K562 (cell line): ENCODE measurements at regions not wholly inside any gene's neighbourhood (a gene's known extent, or its start where the extent isn't known, plus 50 kb on each side); places are given as distances from the start of the nearest gene placed in this dataset.

Experiments used
- ATAC-seq: fragments of 200-7000 bp; cut with Tn5 transposase; 3 replicates; pipeline ENCODE4 v1.9.1; 2020; ENCODE audit warnings: moderate library complexity
- BruUV-seq: library from RNA; stranded (reverse); fragments of 400-500 nt; replicated peaks from 2 replicates; lab custom pipeline; 2021; lab: Mats Ljungman, UMichigan
- CTCF ChIA-PET: fragments of 300-600 bp; formaldehyde crosslinking; extraction: SDS; loops from one replicate; lab custom pipeline; 2021; ENCODE audit warnings: low intra/inter-chr PET ratio; lab: Yijun Ruan, JAX
- POLR2A ChIA-PET: fragments of 300-600, 350-650 bp; sonication (Branson Sonifier 250); formaldehyde crosslinking; extraction: SDS; loops from one replicate; lab custom pipeline; 2021; ENCODE audit warnings: antibody characterized with exemption, inconsistent platforms; lab: Yijun Ruan, JAX
- DNase-seq, 4 experiments: peaks; one replicate each; pipeline versions ENCODE4 v3.0.0 to v3.0.0-alpha.2; 2011 to 2018; ENCODE audit warnings: low spot score in 3 of 4, mixed read lengths in 3 of 4; ENCODE audit errors: extremely low read depth in 1 of 4
- FAIRE-seq: peaks from 2 replicates; lab custom pipeline; 2011; peaks lifted over from hg19 to GRCh38; lab: Jason Lieb, UNC
- H2AFZ ChIP-seq: 2 replicates; pipeline ENCODE4 v1.6.0; 2011; ENCODE audit warnings: low read depth, low read length, control low read depth, inconsistent platforms
- H3K27ac ChIP-seq: fragments of 200-600 bp; 3 replicates; pipeline ENCODE4 v1.8.0; 2011; ENCODE audit warnings: low read depth, mild to moderate bottlenecking, control low read depth, inconsistent platforms, low read length, moderate library complexity, mixed read lengths; ENCODE audit errors: extremely low read depth
- H3K27me3 ChIP-seq, 2 experiments: fragments of 300-600 bp in 1 of 2; 2 replicates in 1 of 2; 3 replicates in 1 of 2; pipeline versions ENCODE4 v1.6.0 to v1.8.0; 2011; ENCODE audit warnings: inconsistent platforms in 2 of 2, low read length in 2 of 2, mild to moderate bottlenecking in 1 of 2, mixed read lengths in 1 of 2, moderate library complexity in 1 of 2; ENCODE audit not compliant: control insufficient read depth in 2 of 2, insufficient read depth in 2 of 2
- H3K36me3 ChIP-seq: fragments of 300-600 bp; 3 replicates; pipeline ENCODE4 v1.8.0; 2011; ENCODE audit warnings: mild to moderate bottlenecking, low read length, inconsistent platforms; ENCODE audit not compliant: control insufficient read depth, insufficient read depth
- H3K4me1 ChIP-seq, 2 experiments: fragments of 200-600 bp in 1 of 2; replicated peaks in 1 of 2; 2 replicates in 1 of 2; 3 replicates in 1 of 2; pipeline versions ENCODE4 v1.5.1 to v1.8.0; 2011; ENCODE audit warnings: inconsistent platforms in 2 of 2, low read length in 2 of 2, mild to moderate bottlenecking in 1 of 2, mixed read lengths in 1 of 2, moderate library complexity in 1 of 2; ENCODE audit not compliant: control insufficient read depth in 2 of 2, insufficient read depth in 2 of 2
- H3K4me2 ChIP-seq: 2 replicates; pipeline ENCODE4 v1.6.1; 2011; ENCODE audit warnings: low read length, control low read depth, inconsistent platforms, mixed read lengths; ENCODE audit not compliant: insufficient read depth
- H3K4me3 ChIP-seq: fragments of 200-600 bp; sonication (generic), shearing (Covaris generic); 2 replicates; pipeline ENCODE4 v1.5.1; 2016; ENCODE audit warnings: control low read depth, inconsistent platforms
- H3K79me2 ChIP-seq: fragments of 200-600 bp; 3 replicates; pipeline ENCODE4 v1.8.0; 2011; ENCODE audit warnings: low read length, inconsistent platforms; ENCODE audit not compliant: control insufficient read depth, insufficient read depth
- H3K9ac ChIP-seq, 2 experiments: 2 replicates each; pipeline versions ENCODE4 v1.6.0 to v1.6.1; 2011; ENCODE audit warnings: low read depth in 2 of 2, low read length in 2 of 2, control low read depth in 1 of 2, inconsistent platforms in 1 of 2, mild to moderate bottlenecking in 1 of 2, mixed read lengths in 1 of 2; ENCODE audit not compliant: insufficient read depth in 1 of 2
- H3K9me1 ChIP-seq: one replicate; pipeline ENCODE4 v1.6.0; 2011; ENCODE audit warnings: inconsistent platforms, mild to moderate bottlenecking, low read length, moderate library complexity; ENCODE audit not compliant: control insufficient read depth, insufficient read depth
- H3K9me3 ChIP-seq: replicated peaks from 2 replicates; pipeline ENCODE4 v1.5.1; 2011; ENCODE audit warnings: low read depth, low read length, inconsistent platforms; ENCODE audit not compliant: control insufficient read depth, insufficient read depth
- H4K20me1 ChIP-seq: replicated peaks from 2 replicates; pipeline ENCODE4 v1.6.1; 2011; ENCODE audit warnings: low read length, inconsistent platforms, mixed read lengths; ENCODE audit not compliant: control insufficient read depth, insufficient read depth
- ARID3B ChIP-seq: fragments of 250-450 bp; sonication (Bioruptor Pico); IDR thresholded peaks from 2 replicates; pipeline ENCODE4 v1.4.0; 2020; ENCODE audit warnings: borderline replicate concordance
- CSDE1 ChIP-seq, 2 experiments: fragments of 450-650 bp; IDR thresholded peaks; 2 replicates each; pipeline ENCODE4 v1.6.1; 2016; ENCODE audit warnings: mild to moderate bottlenecking in 1 of 2
- DIDO1 ChIP-seq: fragments of 450-650 bp; IDR thresholded peaks from 2 replicates; pipeline ENCODE4 v1.6.1; 2016; ENCODE audit warnings: low read depth, missing biosample characterization, missing genetic modification characterization
- HNRNPK ChIP-seq: fragments of 200-400 bp; formaldehyde crosslinking; IDR thresholded peaks from one replicate; pipeline ENCODE4 v1.6.1; 2018; ENCODE audit warnings: mild to moderate bottlenecking, low read depth, low read length; ENCODE audit not compliant: poor library complexity, severe bottlenecking
- MLX ChIP-seq, 2 experiments: fragments of 450-650 bp in 1 of 2; sonication (generic) in 1 of 2; formaldehyde crosslinking; conservative IDR thresholded peaks; 2 replicates each; pipeline versions ENCODE4 v1.4.0 to v1.8.1; 2020 to 2022; ENCODE audit warnings: mild to moderate bottlenecking in 1 of 2, missing genetic modification reagents in 1 of 2
- NFIC ChIP-seq: fragments of 450-650 bp; IDR thresholded peaks from 2 replicates; pipeline ENCODE4 v1.6.1; 2017; ENCODE audit warnings: mild to moderate bottlenecking, inconsistent platforms
- POLR2AphosphoS2 ChIP-seq: IDR thresholded peaks from 2 replicates; pipeline ENCODE4 v1.6.1; 2012; ENCODE audit warnings: low read length, improper control_type of control experiment
- RUNX1 ChIP-seq: sonication (generic); IDR thresholded peaks from 2 replicates; pipeline ENCODE4 v1.6.1; 2016; ENCODE audit warnings: antibody characterized with exemption, low read depth
- SMARCC2 ChIP-seq: fragments of 450-650 bp; IDR thresholded peaks from 2 replicates; pipeline ENCODE4 v1.6.1; 2017; ENCODE audit warnings: antibody characterized with exemption, moderate library complexity, mild to moderate bottlenecking, low read depth
- ZFP1 ChIP-seq: fragments of 450-650 bp; formaldehyde crosslinking; IDR thresholded peaks from 2 replicates; pipeline ENCODE4 v1.4.0; 2020; ENCODE audit warnings: mild to moderate bottlenecking, mixed read lengths
- ZSCAN32 ChIP-seq: fragments of 450-650 bp; formaldehyde crosslinking; IDR thresholded peaks from 2 replicates; pipeline ENCODE4 v1.4.0; 2020; ENCODE audit warnings: mild to moderate bottlenecking, moderate library complexity
- WGBS: fragments of 100-300 bp; shearing (Covaris generic); methylation state at CpG from one replicate; pipeline ENCODE4 v1.1.6; 2016; ENCODE audit warnings: low coverage, mixed read lengths; ENCODE audit not compliant: insufficient coverage; ENCODE audit errors: missing lambda C conversion rate; 5-methylcytosine and 5-hydroxymethylcytosine counted together
- in situ Hi-C: fragments of 300-500 bp; cut with MboI; formaldehyde crosslinking; loops from 4 replicates; pipeline ENCODE4 v1.15.0; 2018; ENCODE audit warnings: inconsistent platforms, mixed read lengths
- intact Hi-C: fragments of 100-400 bp; cut with micrococcal nuclease; formaldehyde crosslinking; loops from 2 replicates; pipeline ENCODE4 v1.14.2; 2022
- TF ChIP-seq, protein P1 (sequence below): sonication (generic); formaldehyde crosslinking; IDR thresholded peaks from 2 replicates; pipeline ENCODE4 v1.5.0; 2020; ENCODE audit warnings: missing genetic modification reagents

DNA sequence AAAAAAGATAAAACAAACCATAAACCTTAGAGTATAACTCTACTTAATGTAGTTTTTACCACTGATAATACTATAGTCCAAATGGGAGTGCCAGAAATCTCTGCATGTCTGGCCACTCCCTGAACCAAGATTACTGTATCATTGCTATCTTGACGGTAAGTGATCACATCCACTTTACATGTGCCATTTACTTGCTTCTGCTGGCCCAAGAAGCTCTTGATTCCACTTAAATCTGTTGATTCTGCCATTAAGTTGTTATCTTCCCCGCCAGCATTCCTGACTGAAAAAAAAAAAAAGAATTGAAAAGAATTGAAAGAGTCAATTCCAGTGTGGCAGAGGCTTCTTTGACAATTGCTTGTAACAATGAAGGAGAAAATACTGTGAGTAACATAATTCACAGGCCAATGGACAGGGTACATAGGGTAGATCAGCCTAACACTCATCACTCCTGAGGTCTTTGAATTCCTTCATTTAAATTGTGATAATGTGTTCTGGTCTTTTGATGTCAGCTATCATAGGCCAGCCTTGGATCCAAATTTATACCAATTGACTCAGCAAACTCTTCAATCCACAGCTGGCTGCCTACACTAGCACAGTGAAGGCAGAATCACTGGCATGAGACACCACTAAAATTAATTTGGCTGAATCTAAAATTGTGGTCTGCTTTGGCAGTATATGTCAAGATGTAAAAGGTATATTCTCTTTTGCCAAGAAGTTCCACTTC, 665.2 kb upstream of the FLRT2 start:
- Histone ChIP-seq H3K4me2 (no peak overlapping the region), H3K4me3 (no peak overlapping the region), H3K27me3 (no peaks in the 10 kb centered on the region), H3K79me2 (no peaks in the 10 kb centered on the region), H4K20me1 (no peaks in the 10 kb centered on the region), H3K9me3 (no peaks in the 10 kb centered on the region), H3K9ac (no peak overlapping the region), H3K4me1 (no peaks in the 10 kb centered on the region), H2AFZ (no peak overlapping the region), H3K36me3 (no peaks in the 10 kb centered on the region), H3K27ac (no peak overlapping the region), H3K9me1 (no peaks in the 10 kb centered on the region)
- 0% methylated on average over 2 of the region's 2 CpGs for WGBS
- BruUV-seq: no TSS peak
- ChIA-PET CTCF (no interaction called here), POLR2A (no interaction called here)
- DNase-seq (no peak), ATAC-seq (no peak), FAIRE-seq (no peak)
- in situ Hi-C loops (no loop called here), intact Hi-C loops (no loop called here)
- TF ChIP-seq ARID3B (CRISPR knock-in tag) (no peak), POLR2AphosphoS2 (no peak)
- TF ChIP-seq, all 486 proteins: peak for 0

DNA sequence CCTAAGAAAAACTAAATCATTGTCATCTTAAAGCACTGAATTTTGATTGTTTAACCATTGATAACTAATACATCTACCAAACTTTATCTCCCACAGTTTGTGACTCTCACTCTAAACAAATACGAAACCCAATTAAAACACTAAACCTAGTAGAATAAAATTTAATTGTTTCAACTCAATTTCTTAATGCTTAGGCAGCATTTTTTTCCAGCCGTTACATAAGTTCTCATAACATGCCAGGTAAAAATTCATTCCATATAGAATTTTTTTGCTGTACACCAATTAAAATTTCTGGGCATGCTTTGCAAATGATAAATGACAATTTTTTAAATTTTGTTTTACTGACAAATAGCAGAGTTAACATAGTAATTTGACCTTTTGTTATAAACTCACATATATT, 658.2 kb upstream of the FLRT2 start:
- no peaks in the 10 kb centered on the region for H3K4me1 ChIP-seq
- H2AFZ ChIP-seq: no peak overlapping the region
- H3K36me3 ChIP-seq: no peaks in the 10 kb centered on the region
- BruUV-seq: no TSS peak
- H3K79me2 ChIP-seq: no peaks in the 10 kb centered on the region
- H3K9me3 ChIP-seq: no peaks in the 10 kb centered on the region
- H3K9me1 ChIP-seq: no peaks in the 10 kb centered on the region
- no peak overlapping the region for H3K27ac ChIP-seq
- DNase-seq (no peak), ATAC-seq (no peak), FAIRE-seq (no peak)
- H3K27me3 ChIP-seq: no peaks in the 10 kb centered on the region
- no peak overlapping the region for H3K9ac ChIP-seq
- no peaks in the 10 kb centered on the region for H4K20me1 ChIP-seq
- WGBS: 0% methylated on average over 2 of the region's 2 CpGs
- POLR2A ChIA-PET: no interaction called here
- in situ Hi-C loops: no loop called here
- CTCF ChIA-PET: no interaction called here
- intact Hi-C loops: no loop called here
- H3K4me2 ChIP-seq: no peak overlapping the region
- no peak overlapping the region for H3K4me3 ChIP-seq
- TF ChIP-seq CSDE1 (IDR thresholded peaks at IDR 0.05) (no peak), HNRNPK (no peak), SMARCC2 (no peak), RUNX1 (no peak), NFIC (no peak), ZSCAN32 (no peak), MLX (CRISPR knock-in tag; conservative IDR thresholded peaks at IDR 0.05) (no peak), DIDO1 (tag) (no peak), ZFP1 (CRISPR knock-in tag) (no peak)
- TF ChIP-seq, protein P1, sequence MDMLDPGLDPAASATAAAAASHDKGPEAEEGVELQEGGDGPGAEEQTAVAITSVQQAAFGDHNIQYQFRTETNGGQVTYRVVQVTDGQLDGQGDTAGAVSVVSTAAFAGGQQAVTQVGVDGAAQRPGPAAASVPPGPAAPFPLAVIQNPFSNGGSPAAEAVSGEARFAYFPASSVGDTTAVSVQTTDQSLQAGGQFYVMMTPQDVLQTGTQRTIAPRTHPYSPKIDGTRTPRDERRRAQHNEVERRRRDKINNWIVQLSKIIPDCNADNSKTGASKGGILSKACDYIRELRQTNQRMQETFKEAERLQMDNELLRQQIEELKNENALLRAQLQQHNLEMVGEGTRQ (CRISPR knock-in tag): no peak
